ENCODE measurements at regions not wholly inside any gene's neighbourhood (a gene's known extent, or its start where the extent isn't known, plus 50 kb on each side); places are given as distances from the start of the nearest gene placed in this dataset.

- DNase-seq (ENCODE audit: low spot score) = no peak
These were observed 113.7 kb upstream of the DPYD start for GRCh38 chr1:98034505-98034904.

GRCh38 chr1:98032958-98033357 is 112.1 kb upstream of the DPYD start:
- DNase-seq (ENCODE audit: low spot score) = no peak

- no peak for DNase-seq (ENCODE audit: low spot score)
These were observed 110.1 kb upstream of the DPYD start for GRCh38 chr1:98030976-98031375.

- no peak for DNase-seq (ENCODE audit: low spot score)
These were observed 109.6 kb upstream of the DPYD start for GRCh38 chr1:98030483-98030882.

DNA sequence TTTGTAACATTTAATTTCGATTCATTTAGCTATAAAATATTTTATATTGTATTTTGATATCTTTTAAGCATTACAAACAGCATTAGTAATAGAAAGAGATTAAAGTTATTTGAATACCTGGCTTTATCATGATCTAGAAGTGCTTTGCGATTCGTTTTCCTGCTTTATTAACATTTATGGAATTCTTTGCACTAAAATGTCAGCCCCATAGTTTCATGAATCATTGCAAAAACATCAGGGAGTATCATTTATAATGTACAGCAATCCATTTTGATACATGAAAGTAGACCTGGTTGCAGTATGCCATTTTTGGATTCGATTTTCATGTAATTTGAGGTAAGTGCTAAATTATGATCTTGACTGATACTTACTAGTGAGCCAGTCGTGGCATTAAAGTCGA is 108.0 kb upstream of the DPYD start:
- DNase-seq (ENCODE audit: low spot score) = no peak

DNA sequence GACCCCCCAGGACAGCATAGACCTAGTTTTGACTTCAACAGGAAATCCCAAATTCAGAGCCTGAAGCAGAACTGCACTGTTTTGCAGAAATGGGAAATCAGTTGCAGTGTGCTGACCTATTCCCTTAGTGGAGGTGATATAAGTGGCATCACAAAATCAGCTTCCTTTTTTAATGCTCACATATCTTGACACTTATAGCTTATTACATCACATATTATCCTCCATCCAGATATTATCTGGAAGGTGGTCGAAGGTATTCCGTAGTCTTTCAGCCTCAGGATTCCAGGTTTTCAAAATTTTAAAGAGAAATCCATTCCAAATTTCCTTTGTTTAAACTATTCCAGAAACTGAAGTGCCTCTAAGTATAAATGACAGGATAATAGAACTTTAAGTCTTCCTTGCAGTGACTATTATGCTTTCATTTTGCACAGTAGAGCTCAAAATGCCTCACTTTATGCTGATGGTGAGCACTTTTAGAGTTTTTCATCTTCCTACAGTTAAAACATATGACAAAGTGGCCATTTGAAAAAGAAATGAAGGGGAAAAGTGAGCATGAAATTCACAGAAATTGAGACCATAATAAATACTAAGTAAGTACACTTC is 106.4 kb upstream of the DPYD start:
- no peak for DNase-seq (ENCODE audit: low spot score)

GRCh38 chr1:98025858-98026257 is 105.0 kb upstream of the DPYD start:
- DNase-seq (ENCODE audit: low spot score) = no peak

- no peak for DNase-seq (ENCODE audit: low spot score)
These were observed 100.3 kb upstream of the DPYD start for GRCh38 chr1:98021126-98021525.

- no peak for DNase-seq (ENCODE audit: low spot score)
These were observed 98.9 kb upstream of the DPYD start for GRCh38 chr1:98019747-98020146.

DNA sequence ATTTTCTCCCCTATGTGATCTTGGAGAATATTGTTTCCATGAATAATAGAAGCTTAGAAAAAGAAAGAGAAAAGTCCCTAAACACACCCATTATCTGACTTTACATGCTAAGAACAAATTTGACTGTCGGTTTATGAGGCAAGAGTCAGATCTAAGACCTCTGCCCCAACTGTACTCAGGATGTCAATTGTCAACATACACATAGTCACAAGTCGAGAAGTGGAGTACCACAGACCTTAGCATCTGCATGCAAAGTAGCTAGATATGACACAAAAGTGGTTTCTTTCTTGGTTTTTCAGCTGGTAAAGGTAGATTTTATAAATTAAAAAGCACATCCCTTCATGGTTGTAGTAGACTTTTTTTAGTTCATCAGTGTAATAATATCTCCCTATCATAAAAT is 97.2 kb upstream of the DPYD start:
- DNase-seq (ENCODE audit: low spot score) = no peak

DNA sequence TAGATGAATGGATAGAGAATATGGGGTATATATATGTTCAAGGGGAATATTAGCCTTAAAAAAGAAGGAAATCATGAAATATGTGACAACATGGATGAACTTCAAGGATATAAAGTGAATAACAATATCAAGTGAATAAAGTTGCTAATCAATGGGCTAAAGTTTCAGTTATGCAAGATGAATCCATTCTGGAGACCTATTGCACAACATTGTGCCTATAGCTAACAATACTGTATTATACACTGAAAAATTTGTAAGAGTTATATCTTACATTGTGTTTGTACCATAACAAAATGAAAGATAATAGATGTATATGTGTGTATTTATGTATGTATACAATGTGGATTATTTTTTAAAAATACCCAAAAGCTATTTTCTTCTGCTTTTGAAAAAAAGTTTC is 96.3 kb upstream of the DPYD start:
- no peak for DNase-seq (ENCODE audit: low spot score)

DNA sequence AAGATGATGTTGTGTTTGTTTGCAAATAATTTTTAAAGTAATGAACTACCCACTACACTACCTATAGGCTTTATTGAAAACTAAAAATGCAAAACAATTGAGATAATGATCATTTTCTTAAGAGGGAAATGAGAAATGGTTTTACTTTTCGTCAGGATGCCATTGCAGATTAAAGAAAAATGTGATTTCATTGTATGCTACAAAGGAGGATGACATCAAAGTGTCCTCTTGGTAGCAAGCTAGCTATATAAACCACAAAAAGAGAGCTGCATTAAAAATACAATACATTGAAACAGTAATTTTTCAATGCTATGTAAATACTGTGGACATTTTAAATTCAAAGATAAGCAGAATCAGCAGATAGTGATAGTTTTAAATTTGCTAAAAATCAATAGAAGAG is 87.5 kb upstream of the DPYD start:
- DNase-seq (ENCODE audit: low spot score) = no peak

DNA sequence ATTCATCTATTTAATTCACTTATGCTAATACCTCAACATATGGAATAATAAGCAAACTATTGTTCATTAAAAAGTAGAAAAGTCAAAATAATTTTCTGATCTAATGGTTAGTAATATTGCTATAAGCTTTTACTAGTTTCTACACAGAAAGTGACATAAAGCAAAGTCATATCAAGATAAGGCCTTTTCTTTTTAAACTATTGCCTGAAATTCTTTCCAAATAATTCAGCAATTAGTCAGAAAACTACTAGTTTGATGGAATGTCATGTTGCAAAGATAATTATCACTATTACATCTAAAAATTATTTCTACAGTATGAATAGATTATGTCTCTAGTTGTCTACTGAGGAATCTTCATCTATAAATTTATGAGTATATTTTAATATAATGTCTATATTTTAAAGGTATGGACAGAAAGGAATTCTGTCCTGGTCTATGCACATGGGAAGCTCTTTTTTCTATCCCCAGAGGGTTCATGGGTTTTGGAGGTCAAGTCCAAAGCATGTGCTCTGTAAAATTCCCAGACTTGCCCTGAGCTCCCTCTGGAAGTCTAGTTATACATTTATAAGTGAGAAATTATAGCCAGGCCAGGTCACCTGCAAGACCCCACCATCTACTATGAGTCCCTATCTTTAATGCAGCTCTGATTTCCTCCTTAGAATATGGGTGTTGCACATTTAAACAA is 84.6 kb upstream of the DPYD start:
- DNase-seq (ENCODE audit: low spot score) = no peak

- no peak for DNase-seq (ENCODE audit: low spot score)
These were observed 82.6 kb upstream of the DPYD start for GRCh38 chr1:98003442-98003841.

- no peak for DNase-seq (ENCODE audit: low spot score)
These were observed 81.5 kb upstream of the DPYD start for GRCh38 chr1:98002288-98002687.

- DNase-seq (ENCODE audit: low spot score) = no peak
These were observed 80.9 kb upstream of the DPYD start for GRCh38 chr1:98001764-98002163.

DNA sequence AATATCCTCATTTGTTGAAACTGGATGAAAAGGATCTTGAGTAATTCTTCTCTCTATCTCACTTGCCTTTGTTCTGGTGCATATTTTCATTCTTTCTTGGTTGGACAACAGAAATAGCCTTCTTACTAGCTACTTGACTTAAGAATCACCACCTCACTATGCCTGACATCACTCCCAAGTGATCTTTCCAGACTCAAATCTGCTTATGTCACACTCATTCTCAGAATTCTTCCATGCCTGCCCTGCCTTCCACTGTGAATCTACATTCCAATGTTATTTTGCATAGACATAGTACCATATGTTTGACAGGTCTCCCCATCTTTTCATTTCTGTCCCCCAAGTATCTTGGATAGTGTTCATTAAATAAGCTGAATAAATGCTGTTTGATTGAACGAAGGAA is 78.5 kb upstream of the DPYD start:
- no peak for DNase-seq (ENCODE audit: low spot score)

GRCh38 chr1:97996880-97997279 is 76.0 kb upstream of the DPYD start:
- DNase-seq (ENCODE audit: low spot score) = no peak

DNA sequence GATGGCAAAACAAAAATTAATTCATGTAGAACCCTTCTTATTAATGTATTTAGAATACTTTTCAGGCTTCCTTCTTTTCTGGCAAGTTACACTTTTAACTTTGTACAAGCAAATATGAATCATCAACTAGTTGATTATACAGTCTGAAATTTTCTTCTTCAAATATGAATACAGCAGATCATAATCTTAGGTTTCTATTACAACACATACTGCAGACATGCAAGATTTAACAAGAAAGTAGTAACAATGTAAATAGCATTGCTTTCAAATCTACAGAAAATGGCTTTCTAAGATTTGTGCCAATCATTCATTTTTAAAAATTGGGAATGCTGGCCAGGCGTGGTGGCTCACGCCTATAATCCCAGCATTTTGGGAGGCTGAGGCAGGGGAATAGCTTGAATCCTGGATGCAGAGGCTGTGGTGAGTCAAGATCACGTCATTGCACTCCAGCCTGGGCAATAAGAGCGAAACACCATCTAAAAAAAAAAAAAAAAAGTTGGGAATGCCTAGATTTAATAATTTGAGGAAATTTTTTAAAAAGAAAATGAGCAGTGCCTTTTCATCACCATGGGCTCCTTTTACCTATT is 68.4 kb upstream of the DPYD start:
- DNase-seq (ENCODE audit: low spot score) = no peak

DNA sequence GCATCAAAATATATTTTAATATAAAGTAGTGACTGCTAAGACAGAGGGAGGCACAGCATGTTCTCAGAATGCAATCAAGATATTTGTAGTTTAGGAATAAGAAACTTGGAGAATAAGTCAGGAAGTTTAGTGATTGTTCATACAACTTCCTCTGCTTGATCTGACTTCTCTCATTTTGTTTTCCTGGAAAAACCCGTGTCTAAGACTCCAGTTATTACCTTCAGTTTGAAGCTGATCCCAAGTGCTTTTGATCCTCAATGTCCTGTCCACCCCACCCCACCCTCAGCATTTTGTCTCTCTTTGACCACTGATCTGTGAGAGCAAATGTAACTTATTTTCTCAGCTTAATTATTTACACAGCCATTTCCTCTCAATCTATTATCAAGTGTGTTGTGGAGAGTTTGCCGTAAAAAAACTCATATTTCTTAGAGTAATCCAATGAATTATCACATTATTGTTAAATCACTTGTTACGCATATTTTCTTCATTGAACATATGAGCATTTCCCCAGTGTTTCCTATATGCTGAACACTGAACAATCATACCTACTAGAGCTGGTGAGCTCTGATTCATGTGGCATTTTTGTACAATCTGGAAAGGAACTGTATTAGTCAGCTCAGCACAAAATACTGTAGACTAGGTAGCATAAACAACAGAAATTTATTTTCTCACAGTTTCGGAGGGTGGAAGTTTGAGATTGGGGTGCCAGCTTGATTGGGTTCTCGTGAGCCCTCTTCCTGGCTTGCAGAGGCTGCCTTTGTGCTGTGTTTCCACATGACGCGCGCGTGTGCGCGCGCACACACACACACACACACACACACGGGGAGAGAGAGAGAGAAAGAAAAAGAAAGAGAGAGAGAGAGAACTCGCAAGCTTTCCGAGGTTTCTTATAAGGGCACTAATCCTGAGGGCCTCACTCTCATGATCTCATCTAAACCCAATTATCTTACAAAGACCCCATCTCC is 65.5 kb upstream of the DPYD start:
- no peak for DNase-seq (ENCODE audit: low spot score)

- DNase-seq (ENCODE audit: low spot score) = no peak
These were observed 62.3 kb upstream of the DPYD start for GRCh38 chr1:97983126-97983525.

DNA sequence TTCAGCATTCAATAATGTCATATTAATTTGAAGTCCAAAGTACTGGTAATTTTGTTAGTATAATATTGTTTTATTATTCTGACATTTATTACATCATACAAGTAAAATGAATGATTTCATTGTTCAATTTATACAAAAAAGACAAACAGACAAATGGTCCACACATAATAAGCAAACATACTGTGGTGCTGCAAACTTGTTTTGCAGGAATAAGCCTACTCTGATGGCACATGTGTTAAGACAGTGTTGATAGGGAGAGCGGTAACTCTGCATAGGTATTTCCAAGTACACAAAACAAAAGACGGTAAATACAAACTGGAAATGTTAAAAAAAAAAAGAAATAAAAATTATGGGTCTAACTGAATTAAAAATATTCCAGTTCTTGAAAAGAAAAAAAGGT is 59.7 kb upstream of the DPYD start:
- no peak for DNase-seq (ENCODE audit: low spot score)

- DNase-seq (ENCODE audit: low spot score) = no peak
These were observed 56.0 kb upstream of the DPYD start for GRCh38 chr1:97976801-97977200.

Measured in cerebellar cortex (tissue), 1 donor.